Muscle layer of colon (tissue), 2 donors: ENCODE measurements at regions not wholly inside any gene's neighbourhood (a gene's known extent, or its start where the extent isn't known, plus 50 kb on each side); places are given as distances from the start of the nearest gene placed in this dataset.

Experiments used
- H3K27ac ChIP-seq: one replicate; pipeline ENCODE4 v1.7.0; 2013; ENCODE audit warnings: low read depth, mild to moderate bottlenecking, low read length, moderate library complexity
- H3K27me3 ChIP-seq, 2 donors: one replicate each; pipeline ENCODE4 v1.7.0; 2013; ENCODE audit warnings: low read length in 2 of 2, mild to moderate bottlenecking in 2 of 2; ENCODE audit not compliant: insufficient read depth in 2 of 2, control insufficient read depth in 1 of 2
- H3K36me3 ChIP-seq: one replicate; pipeline ENCODE4 v1.7.0; 2013; ENCODE audit warnings: mild to moderate bottlenecking, low read length; ENCODE audit not compliant: insufficient read depth
- H3K4me1 ChIP-seq: one replicate; pipeline ENCODE4 v1.7.0; 2013; ENCODE audit warnings: mild to moderate bottlenecking, low read length; ENCODE audit not compliant: insufficient read depth
- H3K4me3 ChIP-seq, 2 donors: one replicate each; pipeline ENCODE4 v1.7.0; 2013; ENCODE audit warnings: low read length in 2 of 2, low read depth in 1 of 2, mild to moderate bottlenecking in 1 of 2, moderate library complexity in 1 of 2
- H3K9ac ChIP-seq: one replicate; pipeline ENCODE4 v1.7.0; 2013; ENCODE audit warnings: low read length
- H3K9me3 ChIP-seq: one replicate; pipeline ENCODE4 v1.7.0; 2013; ENCODE audit warnings: mild to moderate bottlenecking, low read length
- donor health status: abdominal sarcoma.
- donor health status: Adenocarcinoma of cecum.

DNA sequence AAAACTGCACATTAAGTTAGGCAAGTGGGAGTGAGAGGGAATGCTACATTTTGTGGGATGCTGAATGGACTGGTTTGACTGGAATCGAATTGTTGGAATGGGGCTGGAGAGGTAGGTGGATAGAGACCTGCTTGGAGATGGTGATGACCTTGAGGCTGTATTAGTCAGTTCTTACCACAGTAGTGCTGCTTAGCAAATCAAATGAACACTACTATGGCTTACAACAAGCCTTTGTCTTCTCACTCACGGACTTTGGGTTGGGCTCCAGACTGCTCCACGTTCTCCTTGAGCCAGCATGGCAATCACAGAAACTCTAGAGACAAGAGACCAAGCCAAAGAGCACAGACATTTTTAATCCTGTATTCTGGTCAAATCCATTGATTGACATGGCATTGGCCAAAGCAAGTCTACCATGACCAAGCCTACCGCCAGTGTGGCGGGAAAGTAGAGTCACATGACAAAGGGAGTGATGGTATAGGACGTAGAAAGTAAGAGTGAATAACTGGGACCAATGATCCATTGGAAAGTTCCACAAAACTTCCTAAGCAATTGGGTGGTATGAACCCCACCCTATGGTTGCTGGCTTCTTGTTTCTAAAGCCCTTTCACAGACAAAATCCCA, 70.3 kb upstream of the FOXP4 start:
- Histone ChIP-seq H3K9me3 (no peaks in the 10 kb centered on the region), H3K36me3 (no peaks in the 10 kb centered on the region)

DNA sequence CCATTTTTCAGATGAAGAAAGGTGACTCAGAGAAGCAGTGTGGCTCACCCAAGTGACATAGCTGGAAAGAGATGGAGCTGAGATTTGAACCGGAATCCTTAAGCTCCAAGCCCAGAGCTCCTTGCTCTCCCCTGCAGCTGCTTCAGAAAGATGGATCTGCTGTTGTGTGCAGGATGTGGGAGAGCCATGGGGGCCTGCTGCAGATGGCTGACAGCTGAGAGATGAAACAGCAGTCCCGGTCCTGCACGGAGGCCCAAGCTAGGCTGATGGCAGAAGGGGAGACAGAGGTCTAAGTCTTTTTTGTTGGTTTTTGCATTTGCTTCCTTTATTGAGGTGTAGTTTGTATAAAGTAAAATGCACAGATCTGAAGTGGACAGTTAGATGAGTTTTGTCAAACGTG, 69.8 kb upstream of the FOXP4 start:
- H3K27me3 ChIP-seq, result peaks cover 0 to 7% of the 10 kb centered on the region in 2 donors
- H3K9me3 ChIP-seq, result no peaks in the 10 kb centered on the region
- H3K27ac ChIP-seq, result no peak overlapping the region
- no peak overlapping the region for H3K9ac ChIP-seq
- no peak overlapping the region for H3K4me3 ChIP-seq
- no peaks in the 10 kb centered on the region for H3K4me1 ChIP-seq
- no peaks in the 10 kb centered on the region for H3K36me3 ChIP-seq

More for the DNA sequence above, 70.3 kb upstream of the FOXP4 start:
- H3K9ac ChIP-seq, result no peak overlapping the region
- H3K27ac ChIP-seq, result no peak overlapping the region
- H3K4me3 ChIP-seq, result no peak overlapping the region
- H3K4me1 ChIP-seq, result no peaks in the 10 kb centered on the region
- H3K27me3 ChIP-seq, result peaks cover 0 to 9% of the 10 kb centered on the region in 2 donors

DNA sequence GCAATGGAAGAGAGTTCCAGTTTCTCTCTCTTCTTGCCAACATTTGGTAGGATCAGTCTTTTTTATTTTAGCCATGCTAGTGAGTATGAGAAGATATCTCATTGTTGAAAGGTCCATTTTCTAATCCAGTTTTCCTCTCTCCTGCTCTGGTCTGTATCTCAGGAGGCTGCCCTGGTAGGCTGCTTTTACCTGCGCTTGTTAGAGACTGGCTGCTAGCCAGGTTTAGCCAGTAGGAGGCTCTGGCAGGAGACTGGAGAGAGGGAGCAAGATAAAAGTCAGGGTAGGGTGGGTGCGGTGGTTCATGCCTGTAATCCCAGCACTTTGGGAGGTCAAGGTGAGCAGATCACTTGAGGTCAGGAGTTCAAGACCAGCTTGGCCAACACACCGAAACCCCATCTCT, 68.6 kb upstream of the FOXP4 start:
- H3K4me3 ChIP-seq, result no peak overlapping the region
- H3K9me3 ChIP-seq, result no peaks in the 10 kb centered on the region
- no peaks in the 10 kb centered on the region for H3K4me1 ChIP-seq
- no peak overlapping the region for H3K27ac ChIP-seq
- no peak overlapping the region for H3K9ac ChIP-seq
- no peaks in the 10 kb centered on the region for H3K36me3 ChIP-seq
- peaks cover 0 to 1% of the 10 kb centered on the region in 2 donors for H3K27me3 ChIP-seq

- H3K27me3 ChIP-seq, result no peaks in the 10 kb centered on the region
- H3K4me1 ChIP-seq, result peaks cover 7% of the 10 kb centered on the region
- no peak overlapping the region for H3K9ac ChIP-seq
- no peak overlapping the region for H3K27ac ChIP-seq
- no peaks in the 10 kb centered on the region for H3K36me3 ChIP-seq
- no peak overlapping the region for H3K4me3 ChIP-seq
- H3K9me3 ChIP-seq, result no peaks in the 10 kb centered on the region
Observed at GRCh38 chr6:41483943-41484342, 62.2 kb upstream of the FOXP4 start.

- H3K27ac ChIP-seq, result no peak overlapping the region
- no peaks in the 10 kb centered on the region for H3K9me3 ChIP-seq
- H3K9ac ChIP-seq, result no peak overlapping the region
- no peaks in the 10 kb centered on the region for H3K36me3 ChIP-seq
- peaks cover 7% of the 10 kb centered on the region for H3K4me1 ChIP-seq
- H3K4me3 ChIP-seq, result no peak overlapping the region
- no peaks in the 10 kb centered on the region for H3K27me3 ChIP-seq
Observed at GRCh38 chr6:41487860-41488432, 58.2 kb upstream of the FOXP4 start.

DNA sequence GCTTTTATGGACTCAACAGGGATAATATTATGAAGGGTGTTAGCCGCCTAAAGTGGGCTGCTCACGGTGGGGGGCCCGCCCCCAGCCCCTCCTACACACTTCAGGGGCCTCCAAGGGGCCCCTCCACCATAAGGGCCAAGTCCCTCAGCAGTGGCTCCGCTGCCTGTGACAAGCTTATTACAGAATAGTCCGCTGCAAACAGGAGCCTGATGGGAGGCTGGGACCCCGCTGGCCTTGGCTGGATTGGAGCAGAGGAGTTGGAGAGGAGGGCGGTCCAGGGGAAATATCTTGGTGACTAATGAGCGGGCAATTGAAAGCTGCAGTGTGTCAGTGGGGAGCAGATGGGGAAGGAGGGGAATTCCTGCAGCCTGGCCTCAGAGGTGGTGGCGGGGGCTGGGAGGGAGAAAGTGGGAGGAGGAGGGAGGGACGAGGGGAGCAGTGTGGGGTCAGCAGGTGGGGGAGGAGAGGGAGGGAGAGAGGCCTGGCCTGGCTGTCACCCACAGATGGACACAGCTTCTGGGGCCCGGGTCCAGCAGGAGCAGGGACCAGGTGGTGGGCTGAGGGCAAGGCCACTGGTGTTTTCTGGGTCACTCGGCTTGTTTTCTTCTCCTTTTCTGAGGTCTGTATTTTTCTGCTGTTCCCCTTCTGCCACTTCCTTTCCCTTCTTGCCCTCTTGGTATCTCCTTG, 57.6 kb upstream of the FOXP4 start:
- Histone ChIP-seq H3K9me3 (no peaks in the 10 kb centered on the region), H3K36me3 (no peaks in the 10 kb centered on the region), H3K4me3 (no peak overlapping the region), H3K9ac (no peak overlapping the region), H3K4me1 (peaks cover 7% of the 10 kb centered on the region), H3K27me3 (no peaks in the 10 kb centered on the region), H3K27ac (no peak overlapping the region)

DNA sequence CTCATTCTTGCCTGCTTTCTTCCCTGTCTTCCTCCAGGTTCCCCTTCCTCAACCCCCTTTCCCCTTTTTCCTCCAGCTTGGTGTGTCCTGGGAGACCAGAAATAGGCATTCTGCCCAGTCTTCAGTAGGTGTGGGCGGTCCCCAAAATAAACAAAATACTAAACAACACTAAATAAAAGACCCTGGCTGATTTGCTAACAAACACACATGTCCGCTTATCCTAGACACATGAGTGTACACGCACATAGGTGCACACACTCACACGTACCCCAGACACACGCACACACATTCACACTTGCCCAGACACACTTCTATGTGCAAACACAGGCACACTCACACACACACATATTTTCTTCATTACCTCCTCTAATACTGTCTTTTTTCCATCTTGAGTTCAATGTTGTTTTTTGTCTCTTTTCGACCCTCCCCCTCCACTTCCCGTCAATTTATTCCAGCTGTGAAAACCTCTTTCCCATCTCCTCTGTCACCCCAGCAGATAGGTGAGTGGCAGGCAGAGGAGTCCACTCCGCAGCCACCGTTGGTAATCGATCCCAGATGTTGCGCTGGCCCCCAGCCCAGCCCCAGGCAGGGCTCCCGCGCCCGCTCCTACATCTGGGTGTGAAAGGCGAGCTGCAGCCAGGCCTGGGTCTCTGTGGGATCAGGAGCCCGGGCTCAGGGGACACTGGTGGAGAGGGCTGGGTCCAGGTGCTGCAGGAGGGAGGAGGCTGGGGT, 56.9 kb upstream of the FOXP4 start:
- H3K9ac ChIP-seq, result no peak overlapping the region
- H3K9me3 ChIP-seq, result no peaks in the 10 kb centered on the region
- H3K4me3 ChIP-seq, result no peak overlapping the region
- H3K27ac ChIP-seq, result no peak overlapping the region
- H3K36me3 ChIP-seq, result no peaks in the 10 kb centered on the region
- H3K4me1 ChIP-seq, result peaks cover 7% of the 10 kb centered on the region
- no peaks in the 10 kb centered on the region for H3K27me3 ChIP-seq

- no peak overlapping the region for H3K4me3 ChIP-seq
- H3K9ac ChIP-seq, result no peak overlapping the region
- no peaks in the 10 kb centered on the region for H3K9me3 ChIP-seq
- no peaks in the 10 kb centered on the region for H3K27me3 ChIP-seq
- H3K27ac ChIP-seq, result no peak overlapping the region
- H3K4me1 ChIP-seq, result peaks cover 7% of the 10 kb centered on the region
- no peaks in the 10 kb centered on the region for H3K36me3 ChIP-seq
Observed at GRCh38 chr6:41492261-41492891, 53.8 kb upstream of the FOXP4 start.

GRCh38 chr6:41494212-41495110, 51.7 kb upstream of the FOXP4 start:
- no peaks in the 10 kb centered on the region for H3K9me3 ChIP-seq
- no peak overlapping the region for H3K4me3 ChIP-seq
- H3K36me3 ChIP-seq, result no peaks in the 10 kb centered on the region
- no peak overlapping the region for H3K27ac ChIP-seq
- H3K4me1 ChIP-seq, result no peaks in the 10 kb centered on the region
- no peaks in the 10 kb centered on the region for H3K27me3 ChIP-seq
- H3K9ac ChIP-seq, result no peak overlapping the region
